C4-2B (cell line): ENCODE measurements at regions not wholly inside any gene's neighbourhood (a gene's known extent, or its start where the extent isn't known, plus 50 kb on each side); places are given as distances from the start of the nearest gene placed in this dataset.

Experiments used
- ZFX ChIP-seq: fragments of 450-650 bp; IDR thresholded peaks from 2 replicates; pipeline ENCODE4 v1.6.1; 2017
- TF ChIP-seq, protein P1 (sequence below): fragments of 450-650 bp; conservative IDR thresholded peaks from 2 replicates; pipeline ENCODE4 v1.5.1; 2017; ENCODE audit warnings: mild to moderate bottlenecking

GRCh38 chr2:16908656-16909055 is 243.0 kb upstream of the CYRIA start:
- TF ChIP-seq, protein P1, sequence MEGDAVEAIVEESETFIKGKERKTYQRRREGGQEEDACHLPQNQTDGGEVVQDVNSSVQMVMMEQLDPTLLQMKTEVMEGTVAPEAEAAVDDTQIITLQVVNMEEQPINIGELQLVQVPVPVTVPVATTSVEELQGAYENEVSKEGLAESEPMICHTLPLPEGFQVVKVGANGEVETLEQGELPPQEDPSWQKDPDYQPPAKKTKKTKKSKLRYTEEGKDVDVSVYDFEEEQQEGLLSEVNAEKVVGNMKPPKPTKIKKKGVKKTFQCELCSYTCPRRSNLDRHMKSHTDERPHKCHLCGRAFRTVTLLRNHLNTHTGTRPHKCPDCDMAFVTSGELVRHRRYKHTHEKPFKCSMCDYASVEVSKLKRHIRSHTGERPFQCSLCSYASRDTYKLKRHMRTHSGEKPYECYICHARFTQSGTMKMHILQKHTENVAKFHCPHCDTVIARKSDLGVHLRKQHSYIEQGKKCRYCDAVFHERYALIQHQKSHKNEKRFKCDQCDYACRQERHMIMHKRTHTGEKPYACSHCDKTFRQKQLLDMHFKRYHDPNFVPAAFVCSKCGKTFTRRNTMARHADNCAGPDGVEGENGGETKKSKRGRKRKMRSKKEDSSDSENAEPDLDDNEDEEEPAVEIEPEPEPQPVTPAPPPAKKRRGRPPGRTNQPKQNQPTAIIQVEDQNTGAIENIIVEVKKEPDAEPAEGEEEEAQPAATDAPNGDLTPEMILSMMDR: no peak
- no peak for TF ChIP-seq ZFX
